ENCODE measurements at regions not wholly inside any gene's neighbourhood (a gene's known extent, or its start where the extent isn't known, plus 50 kb on each side); places are given as distances from the start of the nearest gene placed in this dataset.

- TF ChIP-seq POLR2A (IDR thresholded peaks at IDR 0.05; ENCODE audit: low read length) (no peak), GATA1 (IDR thresholded peaks at IDR 0.05; ENCODE audit: low read depth, low read length) (no peak)
These were observed 178.8 kb upstream of the VASH1 start for GRCh38 chr14:76582447-76582846.
